Fibroblast of skin of right biceps (primary cell): ENCODE measurements at regions not wholly inside any gene's neighbourhood (a gene's known extent, or its start where the extent isn't known, plus 50 kb on each side); places are given as distances from the start of the nearest gene placed in this dataset.
A peak's percentile ranks its signal among the peaks of the same experiment; 100 is the strongest.
"Not testable (repeated sequence)": the region's sequence is repeated elsewhere in the genome, so short reads cannot be mapped to it uniquely, and the experiment has no call there.

Experiments used
- DNase-seq: peaks from one replicate; pipeline ENCODE4 v3.0.0-alpha.2; 2013

GRCh38 chr5:112534611-112535255, 115.7 kb upstream of the EPB41L4A start:
- no peak for DNase-seq

GRCh38 chr5:112535356-112535755, 116.3 kb upstream of the EPB41L4A start:
- DNase-seq: no peak

- not testable (repeated sequence) for DNase-seq
Observed at GRCh38 chr5:112544558-112544957, 125.5 kb upstream of the EPB41L4A start.

- DNase-seq: no peak
Observed at GRCh38 chr5:112546946-112547592, 128.0 kb upstream of the EPB41L4A start.

GRCh38 chr5:112548246-112548881, 129.3 kb upstream of the EPB41L4A start:
- DNase-seq: peak; percentile 58

- DNase-seq: no peak
Observed at GRCh38 chr5:112549127-112549526, 130.1 kb upstream of the EPB41L4A start.

GRCh38 chr5:112549605-112550166, 130.6 kb upstream of the EPB41L4A start:
- DNase-seq: no peak

- DNase-seq: peak; percentile 54
Observed at GRCh38 chr5:112551419-112552032, 132.4 kb upstream of the EPB41L4A start.

- no peak for DNase-seq
Observed at GRCh38 chr5:112552216-112552615, 133.1 kb upstream of the EPB41L4A start.

- no peak for DNase-seq
Observed at GRCh38 chr5:112552791-112553190, 133.7 kb upstream of the EPB41L4A start.

GRCh38 chr5:112554101-112554977, 135.3 kb upstream of the EPB41L4A start:
- peak; percentile 18 for DNase-seq

- no peak for DNase-seq
Observed at GRCh38 chr5:112555197-112555596, 136.1 kb upstream of the EPB41L4A start.

- DNase-seq: peak; percentile 64
Observed at GRCh38 chr5:112555691-112556090, 136.6 kb upstream of the EPB41L4A start.

- DNase-seq: peak; percentile 28
Observed at GRCh38 chr5:112559501-112559900, 140.4 kb upstream of the EPB41L4A start.

GRCh38 chr5:112560371-112560770, 141.3 kb upstream of the EPB41L4A start:
- no peak for DNase-seq

GRCh38 chr5:112563169-112563826, 144.2 kb upstream of the EPB41L4A start:
- DNase-seq: no peak

- DNase-seq: no peak
Observed at GRCh38 chr5:112566251-112566650, 147.2 kb upstream of the EPB41L4A start.

- DNase-seq: no peak
Observed at GRCh38 chr5:112569596-112569995, 150.5 kb upstream of the EPB41L4A start.

- no peak for DNase-seq
Observed at GRCh38 chr5:112570708-112571444, 151.8 kb upstream of the EPB41L4A start.

GRCh38 chr5:112573441-112573840, 154.4 kb upstream of the EPB41L4A start:
- no peak for DNase-seq

- no peak for DNase-seq
Observed at GRCh38 chr5:112574536-112574935, 155.5 kb upstream of the EPB41L4A start.
